HTR-8/SVneo (cell line): ENCODE measurements at regions not wholly inside any gene's neighbourhood (a gene's known extent, or its start where the extent isn't known, plus 50 kb on each side); places are given as distances from the start of the nearest gene placed in this dataset.
"Not testable (repeated sequence)": the region's sequence is repeated elsewhere in the genome, so short reads cannot be mapped to it uniquely, and the experiment has no call there.

Experiments
- DNase-seq: peaks from one replicate; pipeline ENCODE4 v3.0.0; 2011; ENCODE audit warnings: low spot score, mixed read lengths; ENCODE audit not compliant: insufficient read length
- FAIRE-seq: peaks from 2 replicates; lab custom pipeline; 2011; peaks lifted over from hg19 to GRCh38; lab: Jason Lieb, UNC

DNA sequence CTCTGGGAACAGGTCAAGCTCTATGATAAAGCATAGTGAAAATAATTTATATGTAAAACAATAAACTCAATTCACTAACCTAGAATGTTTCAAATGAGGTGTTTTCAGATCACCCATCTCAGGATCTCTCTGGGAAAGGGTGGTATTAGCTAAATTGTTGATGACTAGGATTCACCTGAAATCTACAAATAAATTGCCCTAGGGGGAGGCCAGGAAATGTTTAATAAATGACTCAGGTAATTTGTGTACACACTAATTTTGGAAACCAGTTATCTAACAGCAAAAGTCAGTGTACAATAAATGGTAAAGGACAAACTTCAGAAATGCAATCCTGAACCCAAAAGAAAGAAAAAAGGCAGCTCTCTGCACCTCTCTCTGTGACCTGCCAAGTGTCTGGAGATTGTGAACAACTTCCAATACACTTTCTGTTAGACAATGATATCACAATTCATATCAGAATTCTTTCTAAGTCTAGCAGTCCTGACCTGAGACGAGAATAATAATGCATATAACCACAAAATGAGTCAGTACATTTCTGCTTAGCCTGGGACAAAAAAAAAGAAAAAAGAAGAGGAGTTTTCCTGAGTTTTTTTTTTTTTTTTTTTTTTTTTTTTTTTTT, 760.0 kb downstream of the EPHA4 start:
- FAIRE-seq (no peak), DNase-seq (peak; percentile 35)

DNA sequence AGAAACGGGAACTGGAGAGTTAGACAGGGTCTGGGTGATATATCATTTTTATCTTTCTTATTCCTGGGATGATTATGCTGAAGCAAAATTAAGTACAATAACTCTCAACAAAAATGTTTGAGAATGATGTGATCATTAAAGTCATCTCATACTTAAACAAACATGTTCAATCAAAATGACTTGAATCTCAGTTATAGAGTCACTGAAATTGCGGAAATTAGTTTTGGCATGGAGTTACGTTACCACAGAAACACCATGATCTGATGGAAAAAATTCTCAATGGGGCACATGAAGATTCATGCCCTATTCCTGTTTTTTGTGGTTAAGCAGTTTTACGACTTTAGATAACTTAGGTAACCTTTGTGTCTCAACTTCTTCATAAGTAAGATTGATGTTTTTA, 757.7 kb downstream of the EPHA4 start:
- DNase-seq, result no peak
- FAIRE-seq, result no peak

DNA sequence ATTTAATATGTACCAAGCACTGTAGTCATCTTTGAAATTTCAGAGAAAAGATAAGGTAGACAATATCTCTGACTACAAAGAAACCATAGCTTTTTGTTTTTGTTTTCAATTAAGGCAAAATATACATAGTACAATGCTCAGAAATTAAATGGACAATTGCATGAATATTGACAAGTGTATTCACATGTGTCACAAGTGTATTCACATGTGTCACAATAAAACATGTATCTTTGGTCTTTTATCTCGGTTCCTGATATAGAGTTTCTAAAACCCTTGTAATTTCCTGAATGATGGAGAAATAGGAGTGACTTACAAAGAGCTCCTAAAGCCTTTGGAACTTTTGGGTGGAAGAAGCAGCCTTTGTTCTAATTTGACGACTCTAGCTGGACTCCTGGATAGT, 756.4 kb downstream of the EPHA4 start:
- DNase-seq, result no peak
- FAIRE-seq, result no peak

DNA sequence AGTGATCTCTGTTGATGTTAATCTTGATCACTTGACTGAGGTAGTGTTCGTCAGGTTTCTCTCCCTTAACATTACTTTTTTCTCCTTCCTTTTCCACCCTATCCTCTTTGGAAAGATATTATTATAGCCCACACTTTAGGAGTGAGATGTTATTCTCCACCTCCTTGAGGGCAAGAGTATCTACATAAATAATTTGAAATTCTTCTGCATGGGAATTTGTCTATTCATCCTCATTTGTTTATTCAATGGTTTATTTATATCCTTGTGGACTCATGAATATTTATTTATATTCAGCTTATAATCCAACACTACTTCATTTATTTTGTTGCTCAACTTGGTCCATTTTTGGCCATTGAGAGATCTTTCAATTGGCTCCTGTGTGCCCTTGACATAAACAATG, 750.4 kb downstream of the EPHA4 start:
- no peak for FAIRE-seq
- no peak for DNase-seq

DNA sequence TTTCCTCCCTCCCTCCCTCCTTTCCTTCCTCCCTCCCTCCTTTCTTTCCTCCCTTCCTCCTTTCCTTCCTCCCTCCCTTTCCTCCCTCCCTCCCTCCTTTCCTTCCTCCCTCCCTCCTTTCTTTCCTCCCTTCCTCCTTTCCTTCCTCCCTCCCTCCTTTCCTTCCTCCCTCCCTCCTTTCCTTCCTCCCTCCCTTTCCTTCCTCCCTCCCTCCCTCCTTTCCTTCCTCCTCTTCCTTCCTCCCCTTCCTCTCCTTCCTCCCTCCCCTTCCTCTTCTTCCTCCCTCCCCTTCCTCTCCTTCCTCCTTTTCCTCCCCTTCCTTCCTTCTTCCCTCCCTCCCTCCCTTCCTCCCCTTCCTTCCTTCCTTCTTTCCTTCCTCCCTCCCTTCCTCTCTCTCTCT, 748.5 kb downstream of the EPHA4 start:
- not testable (repeated sequence) for DNase-seq, FAIRE-seq

DNA sequence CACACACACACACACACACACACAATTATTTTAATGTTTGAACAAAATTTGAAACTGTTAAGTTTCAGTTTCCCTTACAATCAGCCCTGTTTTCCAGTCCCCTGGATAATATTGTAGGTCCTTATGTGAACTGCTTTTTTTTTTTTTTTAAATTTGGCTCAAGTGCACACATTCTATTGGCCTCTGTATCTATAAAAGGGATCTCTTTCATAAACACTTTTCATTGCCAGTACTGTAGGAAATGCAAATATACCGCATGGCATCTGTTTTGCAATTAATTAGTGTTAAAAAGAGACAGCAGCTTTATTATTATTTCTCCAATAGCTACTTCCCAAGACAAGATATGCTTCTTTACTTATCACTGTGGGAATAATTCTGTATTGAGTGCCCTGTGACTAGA, 738.7 kb downstream of the EPHA4 start:
- no peak for FAIRE-seq
- DNase-seq, result no peak

DNA sequence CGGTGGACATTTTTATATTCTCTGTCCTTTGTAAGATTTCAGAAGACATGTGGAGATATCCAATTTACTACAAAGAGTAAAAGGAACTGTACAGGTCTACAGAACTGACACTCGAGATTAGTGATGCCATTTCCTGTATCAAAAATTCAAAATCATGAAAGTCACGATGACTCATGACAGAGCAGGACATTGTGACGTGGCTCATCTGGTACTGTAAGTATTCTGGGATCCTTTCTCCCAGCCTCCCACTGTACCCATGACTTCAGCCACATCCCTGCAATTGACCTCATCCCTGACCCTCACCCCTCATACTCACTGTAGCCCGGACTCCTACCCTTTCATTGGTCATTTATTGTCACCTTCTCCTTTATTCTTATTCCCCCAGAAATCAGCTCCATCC, 736.5 kb downstream of the EPHA4 start:
- DNase-seq (no peak), FAIRE-seq (no peak)

DNA sequence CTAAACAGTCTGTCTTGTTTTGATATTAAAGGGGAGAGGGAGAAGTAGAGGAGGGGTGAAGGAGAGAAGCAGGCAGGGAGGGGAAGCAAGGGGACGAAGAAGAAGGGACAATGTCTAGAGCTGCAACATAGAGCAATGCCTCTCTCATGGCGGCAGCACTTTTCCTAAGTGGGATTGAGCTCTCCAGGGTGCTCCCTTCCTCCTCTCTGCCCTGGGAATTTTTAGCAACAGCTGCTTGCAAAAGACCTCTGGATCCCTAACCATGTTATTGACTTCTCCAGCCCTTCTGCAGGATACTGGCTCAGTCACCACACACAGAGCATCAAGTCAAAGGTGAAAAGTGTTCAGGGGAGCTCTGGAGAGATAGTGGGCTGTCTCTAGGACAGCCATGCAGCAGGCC, 734.9 kb downstream of the EPHA4 start:
- DNase-seq (no peak), FAIRE-seq (no peak)

DNA sequence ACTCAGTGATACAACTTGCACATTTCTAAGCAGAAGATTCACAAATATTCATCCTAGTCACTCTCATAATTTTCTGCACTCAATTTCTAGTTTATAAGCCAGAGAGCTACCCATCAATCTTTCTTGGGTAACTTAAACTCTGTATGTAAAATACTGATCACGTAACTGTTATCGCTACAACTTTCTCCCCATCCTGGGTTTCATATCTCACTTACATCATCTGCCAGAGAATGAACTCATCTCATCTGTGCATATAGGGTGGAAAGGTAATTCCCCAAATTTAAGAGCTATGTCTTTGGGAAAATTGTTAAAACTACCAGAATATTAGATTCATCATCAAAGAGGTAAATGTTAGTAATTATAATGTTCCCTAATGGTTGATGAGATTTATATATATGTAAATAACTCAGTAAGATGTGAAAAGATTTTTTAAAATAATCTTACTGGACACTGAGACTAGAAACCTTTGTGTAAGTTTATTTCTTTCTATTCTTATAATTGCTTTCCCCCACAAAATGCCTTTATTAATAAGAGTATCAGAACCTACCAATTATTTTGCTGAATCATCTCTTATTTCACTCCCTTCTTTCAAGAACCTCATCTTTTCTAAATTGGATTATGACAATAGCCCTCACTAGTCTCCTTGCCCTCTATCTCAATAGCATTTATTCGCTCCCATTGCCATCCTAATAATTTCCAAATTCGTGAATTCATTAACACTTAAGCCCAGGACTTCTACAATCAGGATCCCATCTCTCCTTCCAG, 729.0 kb downstream of the EPHA4 start:
- FAIRE-seq, result no peak
- DNase-seq, result no peak

DNA sequence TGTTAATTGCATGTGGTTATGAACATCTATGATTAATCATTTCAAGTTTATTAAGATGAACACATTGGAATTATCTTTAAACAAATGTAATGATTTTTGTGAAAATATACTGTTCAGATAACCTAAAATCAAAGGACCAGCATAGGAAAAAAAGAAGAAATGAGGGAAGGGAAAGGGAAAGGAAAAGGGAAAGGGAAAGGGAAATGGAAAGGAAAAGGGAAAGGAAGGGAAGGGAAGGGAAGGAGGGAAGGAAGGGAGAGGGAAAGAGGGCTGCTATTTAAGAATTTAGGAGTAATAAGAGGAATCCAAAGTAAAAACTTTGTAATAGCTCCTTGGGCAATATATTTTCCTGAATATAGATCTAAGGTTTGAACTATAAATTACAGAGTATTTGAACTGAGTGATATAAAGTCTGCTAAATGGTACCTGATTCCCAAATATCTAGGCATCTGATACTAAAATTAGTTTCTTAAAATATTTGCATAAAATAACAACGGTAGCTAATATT, 726.3 kb downstream of the EPHA4 start:
- DNase-seq (no peak), FAIRE-seq (no peak)

DNA sequence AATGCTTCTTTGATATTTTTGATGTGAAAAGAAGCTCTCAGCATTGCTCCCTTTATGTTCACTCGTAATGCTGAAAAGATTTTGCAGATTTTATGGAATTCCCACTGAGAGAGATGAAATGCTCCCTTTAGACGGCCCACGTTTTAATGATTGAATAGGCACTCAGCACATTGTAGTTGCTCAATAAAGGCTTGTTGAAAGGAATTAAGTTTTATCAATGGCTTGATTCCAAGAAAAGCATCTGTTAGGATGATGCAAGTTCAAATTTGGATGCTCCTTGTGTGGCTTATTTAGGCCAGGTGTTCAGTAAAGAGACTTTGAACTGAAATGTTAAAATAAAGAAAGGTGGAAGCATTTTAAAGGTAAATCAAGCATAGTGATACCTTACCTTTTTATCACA, 725.1 kb downstream of the EPHA4 start:
- DNase-seq (no peak), FAIRE-seq (no peak)

DNA sequence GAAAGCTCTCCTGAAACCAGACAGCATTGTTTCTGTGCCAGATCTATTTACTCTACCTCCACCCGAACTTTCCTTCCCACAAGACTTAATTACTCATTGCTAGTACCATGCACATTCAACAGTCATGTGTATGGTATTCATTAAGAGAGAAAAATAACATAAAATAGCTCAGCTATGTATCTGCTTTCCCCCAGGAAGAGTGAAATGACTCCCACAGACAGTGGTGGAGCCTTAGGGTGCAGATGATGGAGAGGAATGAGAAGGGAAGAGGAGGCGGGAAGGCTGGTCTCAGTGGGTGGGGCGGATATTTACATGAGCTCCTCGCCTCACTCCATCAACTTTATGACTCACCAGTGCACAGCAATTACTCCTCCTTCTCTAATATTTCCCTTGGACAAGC, 724.5 kb downstream of the EPHA4 start:
- DNase-seq, result peak; percentile 57
- no peak for FAIRE-seq

DNA sequence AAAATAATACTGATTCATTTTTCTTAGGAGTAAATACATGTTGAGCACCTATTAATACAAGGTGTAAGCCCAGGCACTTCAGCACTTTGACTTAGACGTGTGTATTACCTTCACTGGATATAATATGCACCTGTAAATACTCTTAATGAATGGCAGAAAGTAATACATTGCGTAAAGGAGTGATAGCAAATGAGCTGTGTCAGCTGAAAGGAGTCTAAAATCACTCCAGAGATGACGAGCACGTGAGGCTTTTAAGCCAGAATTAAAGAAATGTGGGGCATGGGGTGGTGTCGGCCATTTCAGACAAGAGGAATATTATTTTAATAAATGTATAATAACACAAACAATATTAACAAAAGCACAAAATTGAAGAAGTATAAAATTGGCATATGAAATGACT, 722.7 kb downstream of the EPHA4 start:
- DNase-seq, result no peak

DNA sequence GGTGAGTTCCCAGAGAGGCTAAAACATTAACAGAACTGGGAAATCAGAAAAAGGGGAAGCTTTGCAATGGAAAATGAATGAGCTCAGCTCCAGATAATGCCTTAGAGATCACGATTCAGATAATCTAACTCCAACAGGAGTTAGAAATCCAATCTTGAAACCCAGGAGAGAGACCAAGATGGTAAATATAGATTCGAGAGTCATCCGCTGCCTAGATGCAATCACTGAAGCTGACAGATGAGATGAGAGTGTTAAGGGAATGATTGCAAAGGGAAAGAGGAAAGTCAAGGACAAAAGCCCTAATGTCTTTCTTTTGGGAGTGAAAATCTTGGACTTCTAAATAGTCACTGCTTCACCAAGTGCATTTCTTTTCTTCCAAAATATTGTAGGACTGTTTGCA, 722.0 kb downstream of the EPHA4 start:
- FAIRE-seq (no peak), DNase-seq (no peak)

More for the DNA sequence above, 722.7 kb downstream of the EPHA4 start:
- FAIRE-seq, result no peak

DNA sequence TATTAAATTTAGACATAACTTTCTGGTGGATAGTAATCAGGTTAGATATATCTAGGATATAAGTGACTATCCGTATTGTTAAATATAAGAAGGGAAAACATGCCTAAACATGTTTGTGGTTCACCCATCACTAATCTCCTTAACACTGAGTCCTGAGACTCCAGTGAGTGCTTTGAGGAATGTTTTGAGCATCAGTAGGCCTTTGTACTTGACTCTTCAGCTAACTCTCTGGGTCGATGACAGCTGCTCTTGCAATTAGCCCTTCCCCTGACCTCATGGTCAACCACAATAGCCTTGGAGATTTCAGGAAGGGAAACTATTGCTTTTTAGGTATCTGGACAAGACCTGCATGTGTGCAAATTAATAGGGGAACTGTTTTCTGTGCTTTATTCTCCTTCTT, 716.8 kb downstream of the EPHA4 start:
- FAIRE-seq, result no peak
- no peak for DNase-seq

DNA sequence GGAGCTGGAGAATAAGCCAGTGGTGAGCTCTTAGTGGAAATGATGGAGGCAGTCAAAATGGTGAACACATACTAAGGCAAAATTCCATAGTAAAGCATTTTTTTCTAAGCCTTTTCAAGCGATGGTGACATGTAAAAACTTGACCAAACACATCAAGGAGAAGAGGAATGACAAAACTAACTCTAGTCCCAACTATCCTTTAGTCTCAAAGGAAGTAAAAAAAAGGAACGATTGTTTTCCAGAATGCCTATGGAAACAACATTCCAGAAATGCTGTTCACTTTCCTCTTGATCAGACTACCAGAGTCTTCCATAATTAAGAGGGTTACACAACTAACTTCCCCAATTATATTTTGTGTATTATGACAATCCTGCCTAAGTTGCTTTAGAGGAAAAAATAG, 715.6 kb downstream of the EPHA4 start:
- DNase-seq (no peak), FAIRE-seq (no peak)

DNA sequence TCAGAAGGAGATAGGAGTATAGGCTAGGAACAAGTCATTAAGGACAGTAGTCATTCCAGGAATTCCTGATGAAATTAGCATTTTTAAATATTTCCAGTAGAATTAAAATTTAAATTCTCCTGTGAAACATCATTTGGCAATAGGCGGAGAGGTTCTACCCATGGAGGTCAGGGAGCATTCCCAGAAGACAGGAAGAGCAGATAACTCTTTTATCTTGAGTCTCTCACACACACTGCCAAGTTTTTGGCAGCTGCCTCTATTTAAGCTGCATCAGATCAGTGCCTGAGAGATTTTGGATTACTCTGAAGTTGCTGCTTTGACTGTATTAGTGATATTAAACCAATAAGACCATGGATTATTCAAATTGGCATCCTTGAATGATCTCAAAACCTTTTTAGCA, 714.7 kb downstream of the EPHA4 start:
- DNase-seq (no peak), FAIRE-seq (no peak)

DNA sequence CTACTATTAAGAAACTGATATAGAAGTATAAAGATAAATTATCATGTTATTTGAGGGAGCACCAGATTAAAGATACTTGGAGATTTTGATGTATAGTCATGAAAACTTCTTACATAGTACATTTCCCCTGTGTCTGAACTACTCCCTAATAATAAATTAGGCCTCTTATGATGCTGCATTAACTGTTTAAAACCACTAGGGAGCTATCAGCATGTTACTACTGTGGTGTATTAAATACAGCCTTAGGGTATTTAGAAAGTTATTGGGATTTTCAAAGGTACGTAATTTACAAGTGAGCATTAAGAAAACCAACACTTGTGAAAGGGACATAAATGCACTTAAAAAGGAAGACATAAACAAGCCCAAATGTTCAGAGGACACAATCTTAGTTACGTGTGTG, 714.0 kb downstream of the EPHA4 start:
- DNase-seq (no peak), FAIRE-seq (no peak)

DNA sequence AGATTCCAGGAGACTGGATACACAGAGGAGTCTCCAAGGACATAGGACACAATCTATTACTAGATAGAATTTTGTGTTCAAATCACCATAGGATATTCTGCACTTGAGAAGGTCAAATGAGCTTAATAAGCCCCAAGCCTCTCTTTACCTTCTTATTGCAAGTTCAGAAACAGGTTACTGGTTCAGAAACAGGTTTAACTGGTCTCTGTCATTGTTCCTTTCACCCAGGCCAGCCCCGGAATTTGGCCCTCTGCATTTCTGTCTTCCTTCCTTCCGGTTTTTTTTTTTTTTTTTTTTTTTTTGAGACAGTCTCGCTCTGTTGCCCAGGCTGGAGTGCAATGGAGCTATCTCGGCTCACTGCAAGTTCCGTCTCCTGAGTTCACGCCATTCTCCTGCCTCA, 700.2 kb downstream of the EPHA4 start:
- no peak for FAIRE-seq

DNA sequence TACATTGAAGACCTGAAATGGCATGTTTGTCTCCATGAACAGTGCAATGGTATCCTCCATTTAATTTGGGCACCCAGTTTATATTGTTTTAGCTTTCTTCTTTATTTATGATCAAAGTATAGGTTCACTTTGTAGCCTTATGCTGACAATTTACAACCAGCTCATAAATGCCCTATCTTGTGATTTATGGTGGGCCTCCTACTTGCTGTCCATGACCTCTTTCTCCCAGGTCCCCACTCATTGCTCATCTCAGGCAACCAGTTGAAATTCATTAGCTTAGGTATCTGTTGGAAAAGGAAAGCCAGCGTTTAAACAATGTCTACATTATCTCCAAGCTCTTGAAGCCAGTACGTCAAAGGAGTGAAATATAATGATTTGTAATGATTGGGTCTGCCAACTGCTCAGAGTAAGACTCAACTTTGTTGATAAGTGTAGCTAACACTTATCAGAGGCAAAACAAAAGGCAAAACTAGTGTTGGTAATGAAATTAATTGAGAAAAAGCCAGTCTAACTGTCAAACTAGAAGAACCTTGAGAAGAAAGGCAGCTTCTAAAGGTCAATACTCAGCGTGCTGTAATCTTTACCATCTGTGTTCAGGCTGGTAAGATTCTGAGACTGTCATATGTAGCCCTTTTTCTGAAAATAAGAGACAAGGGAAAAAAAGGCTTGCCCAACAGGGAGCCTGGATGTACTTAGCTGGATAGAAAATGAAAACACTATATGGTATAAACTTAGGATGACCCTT, 695.9 kb downstream of the EPHA4 start:
- FAIRE-seq (peak; percentile 23), DNase-seq (peak; percentile 41)

More for the DNA sequence above, 700.2 kb downstream of the EPHA4 start:
- DNase-seq, result no peak

DNA sequence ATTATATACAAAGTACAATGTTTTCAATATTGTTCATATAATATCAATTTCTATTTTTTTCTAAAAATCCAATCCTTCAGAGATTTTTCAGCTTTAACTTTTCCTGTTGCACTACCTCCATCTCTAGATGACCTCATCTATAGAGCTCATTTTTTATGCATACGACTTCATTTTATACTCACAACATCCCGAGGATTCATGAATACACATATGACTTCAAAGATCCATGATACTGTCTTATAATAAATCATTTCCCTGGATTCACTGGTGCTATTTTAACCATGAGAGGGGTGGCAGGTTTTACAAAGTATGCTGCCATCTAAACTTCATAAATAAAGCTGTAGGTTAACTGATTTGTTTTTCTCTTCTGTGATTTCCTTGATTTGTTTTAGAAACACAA, 694.6 kb downstream of the EPHA4 start:
- FAIRE-seq (no peak), DNase-seq (no peak)
